HCT116 (cell line): ENCODE measurements at regions not wholly inside any gene's neighbourhood (a gene's known extent, or its start where the extent isn't known, plus 50 kb on each side); places are given as distances from the start of the nearest gene placed in this dataset.

ENCODE experiments used
- ATAC-seq: fragments of 200-7000 bp; cut with Tn5 transposase; 2 replicates; pipeline ENCODE4 v1.9.1; 2020; ENCODE audit warnings: mild to moderate bottlenecking, moderate library complexity
- BruUV-seq: library from RNA; stranded (reverse); fragments of 400-500 nt; replicated peaks from 2 replicates; lab custom pipeline; 2021; lab: Mats Ljungman, UMichigan
- CTCF ChIA-PET: fragments of 300-600 bp; sonication (Branson Sonifier 250); formaldehyde crosslinking; loops from one replicate; lab custom pipeline; 2021; ENCODE audit warnings: antibody characterized with exemption; lab: Charles Lee
- POLR2A ChIA-PET: fragments of 300-600, 350-600 bp; sonication (Branson Sonifier 250); formaldehyde crosslinking; loops from one replicate; lab custom pipeline; 2021; ENCODE audit warnings: antibody characterized with exemption; lab: Charles Lee
- RAD21 ChIA-PET, 2 experiments: fragments of 300-600 bp; sonication (Branson Sonifier 250); formaldehyde crosslinking; loops; one replicate each; lab custom pipeline; 2023; ENCODE audit warnings: low total read pairs in 2 of 2; ENCODE audit not compliant: uncharacterized antibody in 2 of 2, unreplicated experiment in 2 of 2, low non-redundant PET in 1 of 2; lab: Charles Lee
- DNase-seq: peaks from one replicate; pipeline ENCODE4 v3.0.0-alpha.2; 2010; ENCODE audit warnings: low read depth, low spot score
- H2AFZ ChIP-seq: fragments of 200-600 bp; shearing (Covaris generic), sonication (generic); 2 replicates; pipeline ENCODE4 v1.6.1; 2017; ENCODE audit warnings: low read depth, mixed run types, mixed read lengths, antibody characterized with exemption, low read length; ENCODE audit not compliant: poor library complexity, severe bottlenecking
- H3K27ac ChIP-seq: 2 replicates; pipeline ENCODE4 v1.5.1; 2012; ENCODE audit warnings: low read depth, low read length
- H3K27me3 ChIP-seq: fragments of 200-600 bp; sonication (generic); 2 replicates; pipeline ENCODE4 v1.6.1; 2016; ENCODE audit warnings: mixed run types, low read length, mixed read lengths; ENCODE audit not compliant: insufficient read depth
- H3K36me3 ChIP-seq, 2 experiments: fragments of 200-500 bp in 1 of 2; fragments of 200-600 bp in 1 of 2; sonication (Bioruptor generic) in 1 of 2; sonication (generic) in 1 of 2; 2 replicates each; pipeline versions ENCODE4 v1.5.1 to v1.6.1; 2014 to 2016; ENCODE audit warnings: low read length in 2 of 2, inconsistent platforms in 1 of 2, mixed read lengths in 1 of 2, mixed run types in 1 of 2; ENCODE audit not compliant: insufficient read depth in 2 of 2, control insufficient read depth in 1 of 2
- H3K4me1 ChIP-seq, 2 experiments: fragments of 200-600 bp in 1 of 2; sonication (generic) in 1 of 2; 2 replicates each; pipeline versions ENCODE4 v1.5.1 to v1.6.1; 2012 to 2017; ENCODE audit warnings: low read length in 2 of 2, inconsistent platforms in 1 of 2, mild to moderate bottlenecking in 1 of 2, mixed read lengths in 1 of 2, mixed run types in 1 of 2, moderate library complexity in 1 of 2; ENCODE audit not compliant: insufficient read depth in 2 of 2, control insufficient read depth in 1 of 2
- H3K4me2 ChIP-seq: fragments of 200-600 bp; sonication (generic); 2 replicates; pipeline ENCODE4 v1.6.1; 2017; ENCODE audit warnings: mixed run types, low read length, mixed read lengths
- H3K4me3 ChIP-seq, 2 experiments: fragments of 200-600 bp in 1 of 2; sonication (generic) in 1 of 2; replicated peaks in 1 of 2; 2 replicates each; pipeline ENCODE4 v1.5.1; 2011 to 2016; ENCODE audit warnings: low read length in 2 of 2, control low read depth in 1 of 2, low read depth in 1 of 2, mild to moderate bottlenecking in 1 of 2, mixed read lengths in 1 of 2, mixed run types in 1 of 2
- H3K79me2 ChIP-seq: fragments of 200-600 bp; sonication (generic); 2 replicates; pipeline ENCODE4 v1.6.1; 2017; ENCODE audit warnings: mild to moderate bottlenecking, mixed run types, low read length, moderate library complexity, mixed read lengths; ENCODE audit not compliant: insufficient read depth
- H3K9ac ChIP-seq: fragments of 200-600 bp; sonication (generic); 2 replicates; pipeline ENCODE4 v1.6.1; 2016; ENCODE audit warnings: low read length, mixed read lengths
- H3K9me2 ChIP-seq: fragments of 200-600 bp; sonication (generic), shearing (Covaris generic); 2 replicates; pipeline ENCODE4 v1.6.1; 2017; ENCODE audit warnings: mixed run types, mild to moderate bottlenecking, moderate library complexity; ENCODE audit not compliant: insufficient read depth
- H3K9me3 ChIP-seq, 2 experiments: fragments of 200-500 bp in 1 of 2; fragments of 200-600 bp in 1 of 2; sonication (Bioruptor generic) in 1 of 2; sonication (generic) in 1 of 2; 2 replicates each; pipeline ENCODE4 v1.6.1; 2014 to 2017; ENCODE audit warnings: low read length in 2 of 2, mixed read lengths in 2 of 2, inconsistent platforms in 1 of 2, low read depth in 1 of 2, mild to moderate bottlenecking in 1 of 2, mixed run types in 1 of 2, moderate library complexity in 1 of 2; ENCODE audit not compliant: control insufficient read depth in 1 of 2, insufficient read depth in 1 of 2
- H4K20me1 ChIP-seq: fragments of 200-600 bp; sonication (generic), shearing (Covaris generic); 2 replicates; pipeline ENCODE4 v1.6.1; 2017; ENCODE audit warnings: mixed run types, mild to moderate bottlenecking, moderate library complexity; ENCODE audit not compliant: insufficient read depth
- CBX3 ChIP-seq: IDR thresholded peaks from 2 replicates; pipeline ENCODE4 v1.6.1; 2012; ENCODE audit warnings: low read depth
- CEBPB ChIP-seq: IDR thresholded peaks from 2 replicates; pipeline ENCODE4 v1.6.1; 2012; ENCODE audit warnings: low read depth
- EGR1 ChIP-seq: IDR thresholded peaks from 2 replicates; pipeline ENCODE4 v1.6.1; 2012; ENCODE audit warnings: low read depth
- EZH2phosphoT487 ChIP-seq: fragments of 200-600 bp; IDR thresholded peaks from 2 replicates; pipeline ENCODE4 v1.6.1; 2018; ENCODE audit warnings: antibody characterized with exemption, borderline replicate concordance
- FOSL1 ChIP-seq: IDR thresholded peaks from 2 replicates; pipeline ENCODE4 v1.6.1; 2012; ENCODE audit warnings: low read depth
- POLR2AphosphoS5 ChIP-seq: IDR thresholded peaks from 2 replicates; pipeline ENCODE4 v1.6.1; 2011; ENCODE audit warnings: mild to moderate bottlenecking, low read depth, low read length, moderate library complexity
- SP1 ChIP-seq: IDR thresholded peaks from 2 replicates; pipeline ENCODE4 v1.6.1; 2012; ENCODE audit warnings: low read depth
- SRF ChIP-seq: IDR thresholded peaks from 2 replicates; pipeline ENCODE4 v1.6.1; 2012; ENCODE audit warnings: low read depth
- ZBTB33 ChIP-seq: IDR thresholded peaks from 2 replicates; pipeline ENCODE4 v1.6.1; 2011; ENCODE audit warnings: mild to moderate bottlenecking, low read length, moderate library complexity; ENCODE audit not compliant: insufficient replicate concordance; ENCODE audit errors: extremely low read depth
- ZNF274 ChIP-seq: fragments of 200-500 bp; sonication (Bioruptor generic); IDR thresholded peaks from 2 replicates; pipeline ENCODE4 v1.6.1; 2014; ENCODE audit warnings: mild to moderate bottlenecking, low read depth, low read length, inconsistent platforms
- intact Hi-C: fragments of 100-400 bp; cut with micrococcal nuclease; formaldehyde crosslinking; loops from 2 replicates; pipeline ENCODE4 v1.10.0; 2022

GRCh38 chr4:119781044-119781443 lies 152.4 kb upstream of the PDE5A start:
- Histone ChIP-seq H3K4me3 (no peak overlapping the region), H3K36me3 (no peaks in the 10 kb centered on the region), H3K9me2 (no peaks in the 10 kb centered on the region), H4K20me1 (no peaks in the 10 kb centered on the region), H3K9me3 (no peaks in the 10 kb centered on the region), H3K4me1 (no peaks in the 10 kb centered on the region), H3K27ac (no peak overlapping the region), H3K79me2 (no peaks in the 10 kb centered on the region), H3K4me2 (no peak overlapping the region), H2AFZ (no peak overlapping the region), H3K27me3 (no peaks in the 10 kb centered on the region)
- intact Hi-C loops: no loop called here
- DNase-seq (no peak), ATAC-seq (no peak)
- POLR2A ChIA-PET: no interaction called here
- CTCF ChIA-PET: no interaction called here
- RAD21 ChIA-PET: no interaction called here
- BruUV-seq: no TSS peak
- TF ChIP-seq ZNF274 (no peak), POLR2AphosphoS5 (no peak), CEBPB (no peak), EGR1 (no peak), ZBTB33 (no peak), FOSL1 (no peak), EZH2phosphoT487 (no peak), SP1 (no peak), SRF (no peak), CBX3 (no peak)
- TF ChIP-seq, all 23 proteins: peak for 0
- H3K9ac ChIP-seq: no peak overlapping the region

- no peak overlapping the region for H3K4me3 ChIP-seq
- intact Hi-C loops: no loop called here
- DNase-seq (no peak), ATAC-seq (no peak)
- H3K27me3 ChIP-seq: no peaks in the 10 kb centered on the region
- no peak overlapping the region for H3K4me2 ChIP-seq
- BruUV-seq: no TSS peak
- H3K27ac ChIP-seq: no peak overlapping the region
- H3K79me2 ChIP-seq: no peaks in the 10 kb centered on the region
- no peaks in the 10 kb centered on the region for H3K9me2 ChIP-seq
- RAD21 ChIA-PET: no interaction called here
- no peaks in the 10 kb centered on the region for H3K9me3 ChIP-seq
- no peak overlapping the region for H2AFZ ChIP-seq
- H3K36me3 ChIP-seq: no peaks in the 10 kb centered on the region
- POLR2A ChIA-PET: no interaction called here
- H4K20me1 ChIP-seq: no peaks in the 10 kb centered on the region
- CTCF ChIA-PET: no interaction called here
- no peaks in the 10 kb centered on the region for H3K4me1 ChIP-seq
- no peak overlapping the region for H3K9ac ChIP-seq
- TF ChIP-seq EGR1: no peak
- TF ChIP-seq, all 23 proteins: peak for 0
Observed at GRCh38 chr4:119774840-119775239, 146.2 kb upstream of the PDE5A start.
